Sigmoid colon (tissue), 6 donors: ENCODE measurements at regions not wholly inside any gene's neighbourhood (a gene's known extent, or its start where the extent isn't known, plus 50 kb on each side); places are given as distances from the start of the nearest gene placed in this dataset.

Experiments
- DNase-seq: peaks from one replicate; pipeline ENCODE4 v3.0.0-alpha.2; 2019
- H3K27ac ChIP-seq, 4 donors: fragments of 200-600 bp; sonication (generic); one replicate each; pipeline ENCODE4 v1.5.1; 2016 to 2019; ENCODE audit warnings: mild to moderate bottlenecking in 1 of 4
- H3K27me3 ChIP-seq, 3 donors: fragments of 200-600 bp; sonication (generic); one replicate each; pipeline ENCODE4 v1.5.1; 2019; ENCODE audit warnings: mild to moderate bottlenecking in 1 of 3
- H3K36me3 ChIP-seq, 4 donors: fragments of 200-600 bp; sonication (generic); one replicate each; pipeline ENCODE4 v1.5.1; 2016 to 2019
- H3K4me1 ChIP-seq, 4 donors: fragments of 200-600 bp; sonication (generic); one replicate each; pipeline ENCODE4 v1.5.1; 2017 to 2019
- H3K4me3 ChIP-seq, 4 donors: fragments of 200-600 bp; sonication (generic); one replicate each; pipeline ENCODE4 v1.5.1; 2017 to 2019; ENCODE audit warnings: mild to moderate bottlenecking in 2 of 4, moderate library complexity in 1 of 4
- H3K9me3 ChIP-seq, 4 donors: fragments of 200-600 bp in 3 of 4; sonication (generic) in 3 of 4; one replicate each; pipeline versions ENCODE4 v1.5.1 to v1.6.1; 2013 to 2019
- CTCF ChIP-seq, 4 experiments: fragments of 450-650 bp in 3 of 4; fragments of 200-600 bp in 1 of 4; IDR thresholded peaks; one replicate each; pipeline ENCODE4 v1.5.1; 2016 to 2019; ENCODE audit warnings: antibody characterized with exemption in 4 of 4, mild to moderate bottlenecking in 3 of 4, moderate library complexity in 2 of 4
- EP300 ChIP-seq, 4 donors: sonication (generic); formaldehyde crosslinking; IDR thresholded peaks; one replicate each; pipeline ENCODE4 v1.6.1; 2017; ENCODE audit warnings: antibody characterized with exemption in 4 of 4
- POLR2A ChIP-seq, 2 donors: fragments of 450-650 bp; IDR thresholded peaks; one replicate each; pipeline ENCODE4 v1.6.1; 2016; ENCODE audit warnings: antibody characterized with exemption in 2 of 2, mild to moderate bottlenecking in 2 of 2, moderate library complexity in 2 of 2
- POLR2AphosphoS5 ChIP-seq, 4 donors: sonication (generic); formaldehyde crosslinking; IDR thresholded peaks; one replicate each; pipeline ENCODE4 v1.6.1; 2017; ENCODE audit warnings: antibody characterized with exemption in 4 of 4
- WGBS, 2 donors: extraction: QIAGEN DNeasy Blood & Tissue Kit; methylation state at CpG; one replicate each; pipeline ENCODE4 v1.1.7; 2013; 5-methylcytosine and 5-hydroxymethylcytosine counted together
- intact Hi-C: fragments of 100-400 bp; cut with DNase I; formaldehyde crosslinking; loops from one replicate; pipeline ENCODE4 v1.15.1; 2023
- donor health status: healthy with polysubstance abuse.
- donor health status: healthy.

DNA sequence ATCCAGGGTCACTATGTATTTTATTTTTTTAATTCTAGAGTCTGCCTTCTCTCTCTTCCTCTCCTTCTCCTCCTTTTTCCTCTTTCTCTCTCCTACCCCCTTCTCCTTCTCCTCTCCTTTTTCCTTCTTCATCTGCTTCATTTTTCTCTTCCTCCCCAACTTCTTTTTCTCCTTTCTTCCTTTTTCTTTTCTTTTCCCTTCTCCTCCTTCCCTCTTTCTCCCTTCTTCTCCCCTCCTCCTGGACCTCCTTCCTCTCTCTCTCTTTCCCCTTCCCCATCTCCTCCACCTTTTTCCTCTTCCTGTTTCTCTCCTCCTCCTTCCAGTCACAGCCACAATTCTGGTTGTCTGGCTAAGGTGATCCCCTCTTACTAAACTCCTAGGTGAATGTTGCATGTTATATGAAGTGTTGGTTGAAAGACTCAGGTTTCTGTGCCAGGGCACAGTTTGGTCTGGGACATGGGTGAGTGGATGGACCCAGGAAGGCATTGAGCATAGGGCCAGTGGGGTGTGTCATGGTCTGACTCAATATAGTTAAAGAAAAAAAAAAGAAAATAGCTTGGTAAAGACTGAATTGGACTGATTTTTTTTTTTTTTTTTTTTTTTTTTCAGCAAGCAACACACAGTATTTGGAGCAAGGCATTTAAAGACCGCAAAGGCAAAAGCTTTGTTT, 266.9 kb downstream of the TGFB2 start:
- Histone ChIP-seq H3K27me3 (no peaks in the 10 kb centered on the region), H3K9me3 (peaks cover 0 to 3% (median 0%) of the 10 kb centered on the region in 4 donors), H3K4me3 (no peak overlapping the region), H3K36me3 (no peaks in the 10 kb centered on the region), H3K27ac (no peak overlapping the region), H3K4me1 (no peaks in the 10 kb centered on the region)
- intact Hi-C loops = no loop called here
- TF ChIP-seq EP300 (IDR thresholded peaks at IDR 0.05) = no peak
- no peak for TF ChIP-seq CTCF (IDR thresholded peaks at IDR 0.05)
- no peak for TF ChIP-seq POLR2A (IDR thresholded peaks at IDR 0.05)
- no peak for TF ChIP-seq POLR2AphosphoS5 (IDR thresholded peaks at IDR 0.05)
- no peak for DNase-seq
- 92 to 93% methylated on average over 1 of the region's 1 CpG for WGBS, 2 donors

- Histone ChIP-seq H3K36me3 (no peaks in the 10 kb centered on the region), H3K27me3 (no peaks in the 10 kb centered on the region)
- WGBS, 2 donors = 80 to 91% methylated on average over 2 of the region's 2 CpGs
These were observed 268.0 kb downstream of the TGFB2 start for GRCh38 chr1:218613105-218613504.

GRCh38 chr1:218614031-218614430, 268.9 kb downstream of the TGFB2 start:
- TF ChIP-seq CTCF (IDR thresholded peaks at IDR 0.05) = no peak
- TF ChIP-seq EP300 (IDR thresholded peaks at IDR 0.05) = no peak
- TF ChIP-seq POLR2AphosphoS5 (IDR thresholded peaks at IDR 0.05) = no peak
- no peak for TF ChIP-seq POLR2A (IDR thresholded peaks at IDR 0.05)
- 90 to 96% methylated on average over 2 of the region's 2 CpGs for WGBS, 2 donors

More at GRCh38 chr1:218613105-218613504, 268.0 kb downstream of the TGFB2 start:
- Histone ChIP-seq H3K9me3 (peaks cover 0 to 3% (median 0%) of the 10 kb centered on the region in 4 donors), H3K4me3 (no peak overlapping the region), H3K4me1 (no peaks in the 10 kb centered on the region), H3K27ac (no peak overlapping the region)
- intact Hi-C loops = no loop called here
- TF ChIP-seq POLR2A (IDR thresholded peaks at IDR 0.05) (no peak), CTCF (IDR thresholded peaks at IDR 0.05) (no peak), POLR2AphosphoS5 (IDR thresholded peaks at IDR 0.05) (no peak), EP300 (IDR thresholded peaks at IDR 0.05) (no peak)
- DNase-seq = no peak

DNA sequence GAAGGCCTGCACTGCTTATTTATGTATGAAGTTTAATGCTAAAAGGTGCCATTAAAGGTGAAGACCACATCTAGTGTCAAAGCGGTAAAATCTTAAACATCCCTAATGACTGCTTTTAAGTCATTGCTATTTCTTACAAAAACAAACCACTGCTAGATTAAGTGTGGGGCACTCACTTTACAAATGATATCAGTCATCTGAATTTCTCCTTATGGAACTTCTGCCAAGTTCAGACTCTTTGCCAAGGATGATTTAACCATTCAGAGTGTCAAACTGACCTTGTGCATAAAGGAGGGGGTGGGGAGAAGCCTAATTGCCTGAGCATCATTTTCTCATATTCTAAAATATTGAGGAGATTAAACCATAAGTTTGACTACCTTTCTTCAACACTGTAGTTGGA, 271.5 kb downstream of the TGFB2 start:
- intact Hi-C loops = no loop called here

More at GRCh38 chr1:218614031-218614430, 268.9 kb downstream of the TGFB2 start:
- no peaks in the 10 kb centered on the region for H3K4me1 ChIP-seq
- no peak overlapping the region for H3K4me3 ChIP-seq
- DNase-seq = no peak
- H3K27ac ChIP-seq = no peak overlapping the region
- H3K27me3 ChIP-seq = no peaks in the 10 kb centered on the region
- no peaks in the 10 kb centered on the region for H3K9me3 ChIP-seq
- intact Hi-C loops = no loop called here
- no peaks in the 10 kb centered on the region for H3K36me3 ChIP-seq

More for the DNA sequence above, 271.5 kb downstream of the TGFB2 start:
- 87 to 90% methylated on average over 1 of the region's 1 CpG for WGBS, 2 donors
- no peak for TF ChIP-seq POLR2AphosphoS5 (IDR thresholded peaks at IDR 0.05)
- TF ChIP-seq CTCF (IDR thresholded peaks at IDR 0.05) = no peak
- TF ChIP-seq EP300 (IDR thresholded peaks at IDR 0.05) = no peak
- TF ChIP-seq POLR2A (IDR thresholded peaks at IDR 0.05) = no peak
- Histone ChIP-seq H3K36me3 (no peaks in the 10 kb centered on the region), H3K4me1 (no peaks in the 10 kb centered on the region), H3K4me3 (no peak overlapping the region), H3K27me3 (no peaks in the 10 kb centered on the region), H3K9me3 (no peaks in the 10 kb centered on the region), H3K27ac (no peak overlapping the region)
- no peak for DNase-seq
